ENCODE measurements at regions not wholly inside any gene's neighbourhood (a gene's known extent, or its start where the extent isn't known, plus 50 kb on each side); places are given as distances from the start of the nearest gene placed in this dataset.

DNA sequence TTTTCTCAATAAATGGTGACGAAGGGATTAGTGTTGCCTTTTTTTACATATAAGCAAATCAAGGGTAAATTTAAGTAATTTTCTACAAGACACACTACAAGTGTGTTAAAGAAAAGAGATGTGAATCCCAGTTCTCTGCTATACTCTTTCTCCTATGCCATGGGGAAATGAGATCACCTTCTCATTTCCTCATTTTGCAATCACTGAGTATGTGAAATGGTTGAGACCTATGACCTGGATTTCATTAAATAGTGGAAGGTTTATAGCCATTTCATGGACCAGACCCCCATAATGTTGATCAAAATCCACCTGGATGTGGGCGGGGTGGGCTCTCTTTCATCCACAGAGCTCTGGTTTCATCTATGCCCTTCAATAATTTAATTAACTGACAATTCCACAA, 66.9 kb upstream of the SLIT3 start:
- no peak overlapping the region for H3K4me3 ChIP-seq (ENCODE audit: low read depth, low read length)
- H3K27ac ChIP-seq: no peak overlapping the region
- in situ Hi-C loops (cut with HindIII; ENCODE audit: low pct_ligation_motif_present, low sequenced_read_pairs): no loop called here
- no peak for DNase-seq
- no peaks in the 10 kb centered on the region for H3K36me3 ChIP-seq (replicated peaks)
- TF ChIP-seq, protein P1, sequence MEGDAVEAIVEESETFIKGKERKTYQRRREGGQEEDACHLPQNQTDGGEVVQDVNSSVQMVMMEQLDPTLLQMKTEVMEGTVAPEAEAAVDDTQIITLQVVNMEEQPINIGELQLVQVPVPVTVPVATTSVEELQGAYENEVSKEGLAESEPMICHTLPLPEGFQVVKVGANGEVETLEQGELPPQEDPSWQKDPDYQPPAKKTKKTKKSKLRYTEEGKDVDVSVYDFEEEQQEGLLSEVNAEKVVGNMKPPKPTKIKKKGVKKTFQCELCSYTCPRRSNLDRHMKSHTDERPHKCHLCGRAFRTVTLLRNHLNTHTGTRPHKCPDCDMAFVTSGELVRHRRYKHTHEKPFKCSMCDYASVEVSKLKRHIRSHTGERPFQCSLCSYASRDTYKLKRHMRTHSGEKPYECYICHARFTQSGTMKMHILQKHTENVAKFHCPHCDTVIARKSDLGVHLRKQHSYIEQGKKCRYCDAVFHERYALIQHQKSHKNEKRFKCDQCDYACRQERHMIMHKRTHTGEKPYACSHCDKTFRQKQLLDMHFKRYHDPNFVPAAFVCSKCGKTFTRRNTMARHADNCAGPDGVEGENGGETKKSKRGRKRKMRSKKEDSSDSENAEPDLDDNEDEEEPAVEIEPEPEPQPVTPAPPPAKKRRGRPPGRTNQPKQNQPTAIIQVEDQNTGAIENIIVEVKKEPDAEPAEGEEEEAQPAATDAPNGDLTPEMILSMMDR (IDR thresholded peaks at IDR 0.05; ENCODE audit: low read depth, low read length, missing control alignments): no peak
- H3K27me3 ChIP-seq (replicated peaks): no peaks in the 10 kb centered on the region

DNA sequence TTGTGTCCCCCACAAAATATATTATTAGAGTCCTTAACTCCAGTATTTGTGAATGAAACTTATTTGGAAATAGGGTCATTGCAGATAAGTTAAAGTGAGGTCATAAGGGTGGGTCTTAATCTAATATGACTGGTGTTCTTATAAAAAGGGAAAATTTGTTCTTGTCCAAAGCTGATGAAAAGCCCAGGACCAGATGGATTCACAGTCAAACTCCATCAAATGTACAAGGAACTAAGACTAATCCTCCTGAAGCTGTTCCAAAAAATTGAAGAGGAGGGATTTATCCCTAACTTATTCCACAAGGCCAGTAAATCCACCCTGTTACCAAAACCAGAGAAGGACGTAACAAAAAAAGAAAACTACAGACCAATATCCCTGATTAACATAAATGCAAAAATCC, 56.4 kb upstream of the SLIT3 start:
- Histone ChIP-seq H3K36me3 (replicated peaks) (no peaks in the 10 kb centered on the region), H3K27me3 (replicated peaks) (no peaks in the 10 kb centered on the region), H3K4me3 (ENCODE audit: low read depth, low read length) (no peak overlapping the region), H3K27ac (no peak overlapping the region)
- in situ Hi-C loops (cut with HindIII; ENCODE audit: low pct_ligation_motif_present, low sequenced_read_pairs): no loop called here
- no peak for DNase-seq
- TF ChIP-seq, protein P1 (IDR thresholded peaks at IDR 0.05; ENCODE audit: low read depth, low read length, missing control alignments): no peak

DNA sequence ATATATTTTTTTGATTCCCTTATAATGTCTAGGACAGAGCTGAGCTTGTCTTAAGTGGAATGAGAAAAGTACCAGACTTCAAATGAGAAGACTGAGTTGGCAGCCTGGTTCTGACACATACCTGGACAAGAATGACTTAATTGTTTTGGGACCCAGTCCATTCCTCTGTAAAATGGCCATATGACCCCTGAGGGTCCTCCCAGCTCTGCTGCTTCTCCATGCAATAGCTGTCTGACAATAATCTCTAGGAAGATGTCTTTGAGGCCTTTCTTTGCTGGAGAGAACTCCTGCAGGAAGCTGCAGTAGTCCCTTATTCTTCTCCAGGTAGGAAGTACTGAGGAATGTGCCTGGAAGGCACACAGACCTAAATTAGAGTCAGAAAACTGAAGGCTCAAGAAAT, 55.9 kb upstream of the SLIT3 start:
- no peaks in the 10 kb centered on the region for H3K36me3 ChIP-seq (replicated peaks)
- no peak overlapping the region for H3K4me3 ChIP-seq (ENCODE audit: low read depth, low read length)
- no peak for DNase-seq
- H3K27me3 ChIP-seq (replicated peaks): no peaks in the 10 kb centered on the region
- no peak overlapping the region for H3K27ac ChIP-seq
- TF ChIP-seq, protein P1 (IDR thresholded peaks at IDR 0.05; ENCODE audit: low read depth, low read length, missing control alignments): no peak
- in situ Hi-C loops (cut with HindIII; ENCODE audit: low pct_ligation_motif_present, low sequenced_read_pairs): no loop called here

DNA sequence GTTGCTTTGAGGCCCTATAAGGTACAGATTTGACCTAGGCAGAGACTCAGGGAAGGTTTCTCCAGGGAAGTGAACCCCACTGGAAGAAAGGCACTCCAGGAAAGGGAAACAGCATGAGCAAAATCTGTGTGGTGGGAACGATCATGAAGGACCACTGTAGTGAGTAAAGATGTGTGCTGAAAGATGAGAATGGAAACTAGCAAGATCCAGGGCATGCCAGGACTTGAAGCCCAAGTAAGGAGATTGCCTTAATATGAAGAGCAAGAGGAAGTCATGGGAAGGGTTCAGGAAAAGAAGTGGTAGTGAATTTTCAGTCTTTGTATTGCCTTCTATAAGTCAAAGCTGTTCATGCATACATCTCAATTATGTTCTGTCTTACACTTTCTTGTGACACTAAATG, 55.2 kb upstream of the SLIT3 start:
- in situ Hi-C loops (cut with HindIII; ENCODE audit: low pct_ligation_motif_present, low sequenced_read_pairs): no loop called here
- H3K27ac ChIP-seq: no peak overlapping the region
- no peaks in the 10 kb centered on the region for H3K36me3 ChIP-seq (replicated peaks)
- no peaks in the 10 kb centered on the region for H3K27me3 ChIP-seq (replicated peaks)
- no peak overlapping the region for H3K4me3 ChIP-seq (ENCODE audit: low read depth, low read length)
- TF ChIP-seq, protein P1 (IDR thresholded peaks at IDR 0.05; ENCODE audit: low read depth, low read length, missing control alignments): no peak
- DNase-seq: no peak

DNA sequence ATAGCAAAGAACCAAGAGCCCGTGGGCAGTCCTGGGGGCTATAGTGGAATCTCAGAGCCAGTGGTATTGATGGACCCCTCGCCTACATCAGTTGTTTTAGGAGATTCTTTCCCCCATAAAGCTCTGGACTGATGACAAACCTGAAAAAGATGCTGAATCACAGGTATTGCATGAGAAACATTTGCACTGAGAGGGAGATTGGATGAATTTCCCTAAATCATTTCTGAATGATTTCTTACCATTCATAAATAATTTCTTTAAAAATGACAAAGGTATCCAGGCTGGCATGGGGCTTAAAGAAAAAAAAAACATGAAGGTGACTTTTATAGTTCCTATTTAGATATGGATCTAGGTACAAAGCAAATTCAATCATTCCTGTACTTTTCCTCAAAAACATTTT, 54.0 kb upstream of the SLIT3 start:
- in situ Hi-C loops (cut with HindIII; ENCODE audit: low pct_ligation_motif_present, low sequenced_read_pairs): no loop called here
- TF ChIP-seq, protein P1 (IDR thresholded peaks at IDR 0.05; ENCODE audit: low read depth, low read length, missing control alignments): no peak
- Histone ChIP-seq H3K27ac (peak overlapping the region; percentile 27), H3K4me3 (ENCODE audit: low read depth, low read length) (no peak overlapping the region), H3K27me3 (replicated peaks) (no peaks in the 10 kb centered on the region), H3K36me3 (replicated peaks) (no peaks in the 10 kb centered on the region)
- DNase-seq: no peak

DNA sequence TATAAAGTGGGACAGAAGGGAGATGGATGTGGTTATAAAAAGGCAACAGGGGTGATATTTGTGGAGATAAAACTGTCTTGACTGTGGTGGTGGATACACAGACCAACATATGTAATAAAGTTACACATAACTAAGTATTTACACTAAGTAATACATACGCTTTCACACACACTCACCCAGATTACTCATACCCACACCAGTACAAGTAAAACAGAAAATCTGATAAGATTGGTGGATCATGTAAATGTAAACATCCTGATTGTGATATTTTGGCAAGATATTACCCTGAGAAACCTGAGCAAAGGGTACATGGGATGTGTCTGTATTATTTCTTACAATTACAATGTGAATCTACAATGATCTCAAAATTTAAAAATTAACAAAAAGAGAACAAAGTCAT, 53.3 kb upstream of the SLIT3 start:
- Histone ChIP-seq H3K27me3 (replicated peaks) (no peaks in the 10 kb centered on the region), H3K4me3 (ENCODE audit: low read depth, low read length) (no peak overlapping the region), H3K27ac (peak overlapping the region; percentile 27), H3K36me3 (replicated peaks) (no peaks in the 10 kb centered on the region)
- TF ChIP-seq, protein P1 (IDR thresholded peaks at IDR 0.05; ENCODE audit: low read depth, low read length, missing control alignments): no peak
- DNase-seq: peak; percentile 22
- in situ Hi-C loops (cut with HindIII; ENCODE audit: low pct_ligation_motif_present, low sequenced_read_pairs): no loop called here

Data from brain microvascular endothelial cell (primary cell).